Ishikawa (cell line): ENCODE measurements at regions not wholly inside any gene's neighbourhood (a gene's known extent, or its start where the extent isn't known, plus 50 kb on each side); places are given as distances from the start of the nearest gene placed in this dataset.

Experiments
- EP300 ChIP-seq: IDR thresholded peaks from 2 replicates; pipeline ENCODE4 v1.6.1; 2012; ENCODE audit warnings: borderline replicate concordance
- NFIC ChIP-seq: IDR thresholded peaks from 2 replicates; pipeline ENCODE4 v1.6.1; 2012
- TAF1 ChIP-seq: IDR thresholded peaks from 2 replicates; pipeline ENCODE4 v1.6.1; 2012; ENCODE audit warnings: low read depth, mild to moderate bottlenecking
- YY1 ChIP-seq: IDR thresholded peaks from 2 replicates; pipeline ENCODE4 v1.6.1; 2012; ENCODE audit warnings: low read depth

DNA sequence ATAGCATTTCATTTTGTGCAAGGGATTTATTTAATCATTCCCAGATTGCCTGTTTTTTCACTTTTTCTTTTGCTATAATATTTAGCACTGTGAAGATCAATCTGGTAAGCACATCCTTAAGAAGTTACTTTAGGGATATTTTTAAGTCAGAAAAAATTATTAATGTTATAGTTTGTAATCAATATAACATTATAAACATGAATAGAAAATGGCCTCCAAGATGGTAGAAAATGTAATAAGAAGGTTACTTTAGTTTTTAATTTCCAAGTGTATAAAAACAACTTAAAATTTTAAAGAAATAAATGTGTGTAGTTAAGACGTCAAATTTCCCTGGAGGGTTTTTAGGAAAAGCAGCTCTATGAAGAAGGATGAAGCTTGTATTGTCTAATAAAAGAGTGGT, 81.9 kb upstream of the SERPINE2 start:
- TF ChIP-seq YY1 (no peak), EP300 (no peak), NFIC (no peak), TAF1 (no peak)
